Duodenal mucosa (tissue), 2 donors: ENCODE measurements at regions not wholly inside any gene's neighbourhood (a gene's known extent, or its start where the extent isn't known, plus 50 kb on each side); places are given as distances from the start of the nearest gene placed in this dataset.
"Not testable (repeated sequence)": the region's sequence is repeated elsewhere in the genome, so short reads cannot be mapped to it uniquely, and the experiment has no call there.

Experiments
- H3K27ac ChIP-seq: one replicate; pipeline ENCODE4 v1.7.0; 2013; ENCODE audit warnings: low read depth, low read length
- H3K27me3 ChIP-seq, 2 donors: one replicate each; pipeline ENCODE4 v1.7.0; 2013; ENCODE audit warnings: low read length in 2 of 2, control low read depth in 1 of 2; ENCODE audit not compliant: insufficient read depth in 2 of 2, control insufficient read depth in 1 of 2
- H3K36me3 ChIP-seq, 2 donors: one replicate each; pipeline ENCODE4 v1.7.0; 2013; ENCODE audit warnings: low read length in 2 of 2, control low read depth in 1 of 2; ENCODE audit not compliant: insufficient read depth in 2 of 2, control insufficient read depth in 1 of 2
- H3K4me1 ChIP-seq, 2 donors: one replicate each; pipeline ENCODE4 v1.7.0; 2013; ENCODE audit warnings: low read length in 2 of 2, control low read depth in 1 of 2; ENCODE audit not compliant: insufficient read depth in 2 of 2, control insufficient read depth in 1 of 2
- H3K4me3 ChIP-seq, 2 donors: one replicate each; pipeline ENCODE4 v1.7.0; 2013; ENCODE audit warnings: low read length in 2 of 2, low read depth in 1 of 2
- H3K9ac ChIP-seq, 2 donors: one replicate each; pipeline ENCODE4 v1.7.0; 2013; ENCODE audit warnings: low read length in 2 of 2, low read depth in 1 of 2
- H3K9me3 ChIP-seq, 2 donors: one replicate each; pipeline ENCODE4 v1.7.0; 2013; ENCODE audit warnings: low read length in 2 of 2, control low read depth in 1 of 2; ENCODE audit not compliant: control insufficient read depth in 1 of 2

GRCh38 chr12:76649099-76649498 is 89.5 kb upstream of the OSBPL8 start:
- no peaks in the 10 kb centered on the region for H3K36me3 ChIP-seq
- H3K27ac ChIP-seq = no peak overlapping the region
- H3K4me1 ChIP-seq = peaks cover 8 to 9% of the 10 kb centered on the region in 2 donors
- no peak overlapping the region for H3K4me3 ChIP-seq
- no peaks in the 10 kb centered on the region for H3K9me3 ChIP-seq
- no peaks in the 10 kb centered on the region for H3K27me3 ChIP-seq
- H3K9ac ChIP-seq = no peak overlapping the region

- no peak overlapping the region for H3K4me3 ChIP-seq
- H3K36me3 ChIP-seq = no peaks in the 10 kb centered on the region
- H3K27ac ChIP-seq = no peak overlapping the region
- peaks cover 8 to 9% of the 10 kb centered on the region in 2 donors for H3K4me1 ChIP-seq
- no peaks in the 10 kb centered on the region for H3K27me3 ChIP-seq
- no peak overlapping the region for H3K9ac ChIP-seq
- H3K9me3 ChIP-seq = no peaks in the 10 kb centered on the region
Measured at GRCh38 chr12:76652402-76652801, 92.8 kb upstream of the OSBPL8 start.

GRCh38 chr12:76653342-76653741 is 93.8 kb upstream of the OSBPL8 start:
- H3K4me1 ChIP-seq = peaks cover 8 to 9% of the 10 kb centered on the region in 2 donors
- no peaks in the 10 kb centered on the region for H3K36me3 ChIP-seq
- H3K27me3 ChIP-seq = no peaks in the 10 kb centered on the region
- H3K4me3 ChIP-seq = no peak overlapping the region
- H3K27ac ChIP-seq = no peak overlapping the region
- H3K9me3 ChIP-seq = no peaks in the 10 kb centered on the region
- H3K9ac ChIP-seq = no peak overlapping the region

GRCh38 chr12:76664731-76665130 is 99.2 kb upstream of the ZDHHC17 start:
- Histone ChIP-seq H3K4me1 (peaks cover 7 to 12% of the 10 kb centered on the region in 2 donors), H3K36me3 (no peaks in the 10 kb centered on the region), H3K9ac (no peak overlapping the region), H3K4me3 (no peak overlapping the region), H3K9me3 (peaks cover 0 to 4% of the 10 kb centered on the region in 2 donors), H3K27ac (no peak overlapping the region), H3K27me3 (no peaks in the 10 kb centered on the region)

GRCh38 chr12:76666290-76666835 is 97.6 kb upstream of the ZDHHC17 start:
- peaks cover 7 to 12% of the 10 kb centered on the region in 2 donors for H3K4me1 ChIP-seq
- H3K27me3 ChIP-seq = no peaks in the 10 kb centered on the region
- peaks cover 0 to 4% of the 10 kb centered on the region in 2 donors for H3K9me3 ChIP-seq
- H3K9ac ChIP-seq = no peak overlapping the region
- no peak overlapping the region for H3K27ac ChIP-seq
- no peaks in the 10 kb centered on the region for H3K36me3 ChIP-seq
- H3K4me3 ChIP-seq = no peak overlapping the region

GRCh38 chr12:76669981-76670380 is 93.9 kb upstream of the ZDHHC17 start:
- Histone ChIP-seq H3K4me3 (no peak overlapping the region), H3K9me3 (no peaks in the 10 kb centered on the region), H3K27ac (no peak overlapping the region), H3K36me3 (no peaks in the 10 kb centered on the region), H3K27me3 (no peaks in the 10 kb centered on the region), H3K9ac (no peak overlapping the region), H3K4me1 (peaks cover 7 to 12% of the 10 kb centered on the region in 2 donors)

GRCh38 chr12:76670776-76671175 is 93.1 kb upstream of the ZDHHC17 start:
- Histone ChIP-seq H3K9me3 (no peaks in the 10 kb centered on the region), H3K27me3 (no peaks in the 10 kb centered on the region)

GRCh38 chr12:76674669-76675315 is 89.1 kb upstream of the ZDHHC17 start:
- Histone ChIP-seq H3K27me3 (no peaks in the 10 kb centered on the region), H3K4me1 (peaks cover 0 to 4% of the 10 kb centered on the region in 2 donors), H3K4me3 (no peak overlapping the region), H3K9me3 (no peaks in the 10 kb centered on the region), H3K9ac (no peak overlapping the region), H3K27ac (no peak overlapping the region), H3K36me3 (no peaks in the 10 kb centered on the region)

More at GRCh38 chr12:76670776-76671175, 93.1 kb upstream of the ZDHHC17 start:
- H3K36me3 ChIP-seq = no peaks in the 10 kb centered on the region
- no peak overlapping the region for H3K9ac ChIP-seq
- H3K4me3 ChIP-seq = no peak overlapping the region
- no peak overlapping the region for H3K27ac ChIP-seq
- H3K4me1 ChIP-seq = peaks cover 4 to 10% of the 10 kb centered on the region in 2 donors

- H3K9ac ChIP-seq, H3K9me3 ChIP-seq, H3K27ac ChIP-seq, H3K4me1 ChIP-seq, H3K36me3 ChIP-seq, H3K4me3 ChIP-seq, H3K27me3 ChIP-seq: not testable (repeated sequence)
Measured at GRCh38 chr12:76676261-76676660, 87.7 kb upstream of the ZDHHC17 start.

GRCh38 chr12:76678992-76679391 is 84.9 kb upstream of the ZDHHC17 start:
- Histone ChIP-seq H3K4me1 (peaks cover 0 to 4% of the 10 kb centered on the region in 2 donors), H3K27ac (no peak overlapping the region), H3K27me3 (no peaks in the 10 kb centered on the region), H3K36me3 (no peaks in the 10 kb centered on the region), H3K4me3 (no peak overlapping the region), H3K9ac (no peak overlapping the region), H3K9me3 (no peaks in the 10 kb centered on the region)
